KBM-7 (cell line): ENCODE measurements at regions not wholly inside any gene's neighbourhood (a gene's known extent, or its start where the extent isn't known, plus 50 kb on each side); places are given as distances from the start of the nearest gene placed in this dataset.
"Not testable (repeated sequence)": the region's sequence is repeated elsewhere in the genome, so short reads cannot be mapped to it uniquely, and the experiment has no call there.

Experiments
- DNase-seq: peaks from one replicate; pipeline ENCODE4 v3.0.0-alpha.2; 2015
- in situ Hi-C: fragments of 300-500 bp; cut with MboI; formaldehyde crosslinking; loops from 2 replicates; pipeline ENCODE4 v1.14.3; 2020; ENCODE audit warnings: low sequenced_read_pairs, low pct_unique_long_range_greater_than_20kb, mixed read lengths

- in situ Hi-C loops: no loop called here
Observed at GRCh38 chr10:78658645-78659597, 409.8 kb upstream of the ZMIZ1 start.

GRCh38 chr10:78659598-78659967 is 409.2 kb upstream of the ZMIZ1 start:
- in situ Hi-C loops: no loop called here
- DNase-seq: no peak

More at GRCh38 chr10:78658645-78659597, 409.8 kb upstream of the ZMIZ1 start:
- DNase-seq: no peak

GRCh38 chr10:78660446-78661106 is 408.2 kb upstream of the ZMIZ1 start:
- in situ Hi-C loops: no loop called here
- DNase-seq: no peak

- in situ Hi-C loops: no loop called here
- no peak for DNase-seq
Observed at GRCh38 chr10:78663721-78664120, 405.0 kb upstream of the ZMIZ1 start.

- in situ Hi-C loops: no loop called here
- DNase-seq: peak; percentile 55
Observed at GRCh38 chr10:78664929-78665553, 403.7 kb upstream of the ZMIZ1 start.

- no peak for DNase-seq
- in situ Hi-C loops: no loop called here
Observed at GRCh38 chr10:78672918-78673317, 395.8 kb upstream of the ZMIZ1 start.

- in situ Hi-C loops: not testable (repeated sequence)
- peak; percentile 38 for DNase-seq
Observed at GRCh38 chr10:78681141-78681540, 387.6 kb upstream of the ZMIZ1 start.

- DNase-seq, in situ Hi-C loops: not testable (repeated sequence)
Observed at GRCh38 chr10:78681986-78682385, 386.8 kb upstream of the ZMIZ1 start.

GRCh38 chr10:78684947-78685346 is 383.8 kb upstream of the ZMIZ1 start:
- DNase-seq: no peak
- in situ Hi-C loops: no loop called here

- no peak for DNase-seq
- in situ Hi-C loops: no loop called here
Observed at GRCh38 chr10:78685466-78686103, 383.2 kb upstream of the ZMIZ1 start.

- in situ Hi-C loops: no loop called here
- no peak for DNase-seq
Observed at GRCh38 chr10:78686444-78687060, 382.2 kb upstream of the ZMIZ1 start.

GRCh38 chr10:78687626-78688025 is 381.1 kb upstream of the ZMIZ1 start:
- no peak for DNase-seq
- in situ Hi-C loops: no loop called here

GRCh38 chr10:78688230-78688900 is 380.4 kb upstream of the ZMIZ1 start:
- no peak for DNase-seq
- in situ Hi-C loops: no loop called here

- DNase-seq: no peak
Observed at GRCh38 chr10:78688901-78689583, 379.7 kb upstream of the ZMIZ1 start.

GRCh38 chr10:78689584-78689935 is 379.2 kb upstream of the ZMIZ1 start:
- in situ Hi-C loops: no loop called here
- DNase-seq: no peak

More at GRCh38 chr10:78688901-78689583, 379.7 kb upstream of the ZMIZ1 start:
- in situ Hi-C loops: no loop called here

- in situ Hi-C loops: no loop called here
- DNase-seq: no peak
Observed at GRCh38 chr10:78690354-78691111, 378.2 kb upstream of the ZMIZ1 start.

- no peak for DNase-seq
- in situ Hi-C loops: no loop called here
Observed at GRCh38 chr10:78691301-78692030, 377.3 kb upstream of the ZMIZ1 start.
